Activated T-helper 1 cell treated with anti-CD3 and anti-CD28 coated beads, Interleukin-2, amount 50 U/mL, for 16 hours (primary cell): ENCODE measurements at regions not wholly inside any gene's neighbourhood (a gene's known extent, or its start where the extent isn't known, plus 50 kb on each side); places are given as distances from the start of the nearest gene placed in this dataset.
"Not testable (repeated sequence)": the region's sequence is repeated elsewhere in the genome, so short reads cannot be mapped to it uniquely, and the experiment has no call there.

Experiments
- DNase-seq, 2 donors: peaks; one replicate each; pipeline ENCODE4 v3.0.0-alpha.2; 2020; ENCODE audit warnings: low read depth in 1 of 2, low spot score in 1 of 2

DNA sequence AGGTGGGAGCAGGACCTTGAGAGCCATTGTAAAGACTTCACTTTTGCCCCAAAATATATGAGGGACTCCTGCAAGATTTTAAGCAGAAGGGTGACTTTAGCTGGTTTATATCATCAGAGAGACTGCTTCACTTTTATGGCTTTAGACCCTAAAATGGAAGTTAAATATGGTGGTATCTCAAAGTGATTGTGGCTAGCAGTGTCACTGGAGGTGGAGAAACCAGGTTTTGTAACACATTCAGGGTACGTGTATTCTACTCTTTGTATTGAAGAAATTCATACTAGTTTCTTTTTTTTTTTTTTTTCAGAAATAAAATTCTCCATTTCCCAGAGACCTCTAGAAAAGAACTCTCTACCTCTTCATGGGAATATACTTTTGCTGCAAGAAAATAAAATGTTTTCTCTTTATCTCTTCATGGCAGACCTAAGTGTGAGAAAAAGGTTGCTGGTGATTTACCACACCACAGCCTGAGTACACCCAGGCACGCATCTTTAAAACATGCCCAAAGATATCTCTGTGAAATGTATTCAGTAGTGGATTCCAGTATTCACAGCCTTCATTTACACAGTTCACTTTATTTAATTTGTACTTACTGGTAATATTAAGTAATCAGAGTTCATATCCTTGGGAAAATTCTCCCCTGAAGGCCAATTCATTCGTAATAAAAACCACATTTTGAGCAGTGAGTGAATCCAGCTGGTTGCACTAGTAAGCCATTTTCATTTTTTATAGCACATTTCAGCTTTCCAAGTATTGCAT is 74.3 kb upstream of the GUCY1A1 start:
- no peak for DNase-seq

DNA sequence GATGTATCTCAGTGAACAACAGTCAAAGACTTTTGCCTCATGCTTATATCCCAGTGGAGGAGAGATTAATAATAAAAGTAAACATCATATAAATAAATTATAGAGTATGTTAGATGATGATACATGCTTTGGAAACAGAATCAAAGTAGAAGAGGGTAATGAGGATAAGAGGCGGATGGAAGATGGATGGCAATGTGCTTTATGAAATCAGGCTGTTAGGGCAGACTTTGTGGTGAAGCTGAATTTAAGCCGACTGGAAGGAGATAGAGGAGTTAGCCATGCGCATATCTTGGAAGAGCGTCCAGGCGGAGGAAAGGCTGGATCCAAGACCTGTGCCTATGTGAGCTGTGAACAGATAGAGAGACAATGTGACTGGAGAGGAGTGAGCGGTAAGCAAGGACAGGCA is 74.9 kb upstream of the GUCY1A1 start:
- DNase-seq, result no peak

DNA sequence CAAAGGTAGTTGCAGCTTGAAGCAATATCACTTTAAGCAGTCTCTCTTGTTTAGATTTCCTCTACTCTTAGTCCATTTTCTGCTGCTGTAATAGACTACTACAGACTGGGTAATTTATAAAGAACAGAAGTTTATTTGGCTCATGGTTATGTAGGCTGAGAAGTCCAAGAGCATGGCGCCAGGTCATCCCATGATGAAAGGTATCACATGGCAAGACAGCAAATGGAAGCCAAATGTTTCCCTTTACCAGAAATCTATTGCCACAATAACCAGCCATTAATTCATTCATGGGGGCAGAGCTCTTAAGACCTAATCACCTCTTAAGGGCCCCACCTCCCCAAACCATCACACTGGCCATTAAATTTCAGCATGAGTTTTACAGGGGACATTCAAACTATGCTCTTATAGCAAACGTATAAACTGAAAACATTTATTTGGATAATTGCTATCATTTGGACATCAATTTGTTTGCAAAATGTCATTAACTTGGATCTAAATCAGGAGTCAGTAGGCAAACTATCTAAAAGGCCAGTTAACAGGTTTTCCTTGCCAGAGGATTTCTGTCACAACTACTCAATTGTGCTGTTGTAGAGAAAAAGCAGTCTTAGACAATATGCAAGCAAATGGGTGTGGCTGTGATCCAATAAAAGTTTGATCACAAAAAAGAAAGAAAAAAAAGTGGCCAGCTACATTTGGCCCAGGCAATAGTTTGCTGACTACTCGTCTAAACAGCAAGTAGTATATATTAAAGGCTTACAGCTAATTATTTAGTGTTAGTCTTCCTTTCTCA is 75.7 kb upstream of the GUCY1A1 start:
- DNase-seq, result no peak

DNA sequence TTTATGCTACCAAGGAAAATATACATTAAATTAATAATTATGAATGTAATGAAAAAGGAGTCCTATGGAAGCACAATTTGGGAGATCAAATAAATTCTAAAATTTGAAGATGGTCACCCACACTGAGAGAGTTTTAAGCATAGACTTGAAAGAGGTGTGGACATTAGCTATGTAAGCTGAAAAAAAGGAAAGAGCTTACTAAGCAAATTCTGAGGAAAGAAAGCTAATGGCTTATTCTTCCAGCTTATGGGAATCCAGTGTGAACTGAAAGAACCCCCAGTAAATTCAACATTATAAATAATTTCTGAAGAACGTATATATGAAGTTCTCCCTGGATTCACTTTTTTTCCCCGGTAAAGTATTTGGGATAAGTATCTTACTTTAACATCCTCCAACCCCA is 78.2 kb upstream of the GUCY1A1 start:
- no peak for DNase-seq

DNA sequence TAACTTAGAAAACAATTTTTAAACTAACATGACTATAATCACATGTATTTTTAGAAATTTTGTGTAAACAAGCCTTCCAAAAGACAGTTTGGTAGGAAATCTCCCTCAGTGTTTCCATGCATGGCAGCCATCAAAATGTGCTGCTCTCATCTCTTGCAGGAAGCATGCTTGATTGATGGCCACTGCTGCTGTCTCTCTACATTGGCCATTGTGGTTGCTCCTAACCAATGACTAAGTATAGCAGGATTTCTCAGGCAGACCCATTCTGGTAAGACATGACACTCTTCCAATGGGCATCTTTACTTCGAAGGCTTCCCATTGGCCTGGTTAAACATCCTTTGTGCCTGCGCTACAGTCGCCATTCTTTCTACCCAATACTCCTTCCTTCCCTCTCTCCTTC is 78.9 kb upstream of the GUCY1A1 start:
- no peak for DNase-seq

DNA sequence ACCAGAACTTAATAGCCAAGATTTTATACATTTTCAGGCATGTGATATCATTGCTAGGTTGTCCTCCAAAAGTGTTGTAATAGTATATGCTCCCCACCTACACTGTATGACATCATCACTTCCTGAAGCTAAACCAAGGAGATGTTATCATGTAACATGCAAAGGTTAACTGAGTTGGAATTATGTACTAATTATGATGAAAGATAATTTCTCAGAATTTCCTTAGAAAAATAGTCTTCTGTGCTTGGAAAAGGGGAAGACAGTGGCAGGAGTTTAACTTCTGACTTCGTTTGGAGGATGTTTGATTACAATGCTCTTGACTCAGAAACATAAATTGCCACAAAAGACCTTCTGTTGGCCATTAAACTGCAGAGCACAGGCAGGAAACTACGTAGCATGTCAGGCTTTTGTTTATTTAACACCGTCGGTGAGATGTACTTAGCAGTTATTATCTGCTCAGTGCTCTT is 83.6 kb upstream of the GUCY1A1 start:
- DNase-seq, result no peak

DNA sequence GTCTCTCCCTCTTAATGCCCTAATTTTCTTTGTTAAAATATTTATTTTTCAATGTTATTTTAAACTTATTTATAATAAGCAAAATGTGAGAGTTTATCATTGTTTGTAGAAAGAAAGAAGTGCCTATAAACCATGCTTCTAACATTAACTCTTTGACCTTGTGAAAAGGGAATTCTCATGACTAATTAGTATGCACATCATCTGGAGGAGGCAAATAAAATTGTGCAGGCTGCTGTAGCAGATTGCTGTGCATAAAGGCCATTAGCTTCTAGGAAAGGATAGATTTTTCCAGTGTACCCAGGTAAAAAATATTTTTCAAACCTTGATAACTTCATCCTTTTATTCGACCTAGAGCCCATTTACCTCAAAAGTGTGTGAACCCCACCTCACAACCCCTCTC is 84.6 kb upstream of the GUCY1A1 start:
- no peak for DNase-seq

DNA sequence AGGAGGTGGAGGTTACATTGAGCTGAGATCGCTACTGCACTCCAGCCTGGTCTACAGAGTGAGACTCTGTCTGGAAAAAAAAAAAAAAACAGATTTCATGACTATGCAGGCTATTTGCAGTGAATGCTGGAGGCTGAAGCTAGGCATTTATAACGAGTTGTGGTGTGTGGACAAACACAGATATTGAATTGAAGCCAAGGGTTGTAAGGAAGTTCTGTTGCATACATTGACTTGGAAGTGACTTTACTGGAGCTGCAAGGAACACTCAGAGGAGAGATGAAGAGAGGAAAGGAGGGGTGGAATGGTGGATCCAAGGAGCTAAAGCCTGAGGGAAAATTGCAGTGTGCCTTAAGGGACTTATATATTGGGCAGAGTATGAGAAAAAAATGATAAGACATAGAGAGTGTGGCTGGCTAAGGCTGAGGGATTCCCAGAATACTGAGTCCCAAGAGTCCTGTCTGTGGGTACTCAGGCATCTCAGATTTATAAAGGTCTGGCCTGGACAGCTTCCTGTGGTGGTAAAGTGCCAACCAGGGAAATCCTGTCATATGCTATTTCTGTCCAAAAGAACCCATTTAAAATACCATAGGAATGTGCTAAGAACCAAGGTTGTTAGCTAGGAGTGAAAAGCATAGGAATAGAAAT is 87.8 kb upstream of the GUCY1A1 start:
- no peak for DNase-seq

DNA sequence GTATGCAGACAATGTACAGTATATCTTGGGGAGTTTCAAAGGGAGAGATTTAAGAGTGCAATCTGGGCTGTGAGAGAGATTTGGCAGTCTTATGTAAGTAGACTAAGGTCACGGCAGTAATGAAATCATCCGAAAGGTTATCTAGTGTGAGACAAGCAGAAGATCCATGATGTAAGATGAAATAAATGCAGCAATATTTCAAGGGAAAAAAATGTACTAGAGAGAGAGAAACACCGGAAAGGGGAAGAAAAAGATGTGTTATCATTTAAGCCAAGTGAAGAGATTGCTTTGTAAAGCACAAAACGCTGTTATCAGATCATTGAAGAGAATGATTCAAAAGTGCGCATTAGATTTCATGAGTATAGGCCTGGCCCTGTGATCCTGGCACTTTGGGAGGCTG is 88.4 kb upstream of the GUCY1A1 start:
- DNase-seq, result no peak

DNA sequence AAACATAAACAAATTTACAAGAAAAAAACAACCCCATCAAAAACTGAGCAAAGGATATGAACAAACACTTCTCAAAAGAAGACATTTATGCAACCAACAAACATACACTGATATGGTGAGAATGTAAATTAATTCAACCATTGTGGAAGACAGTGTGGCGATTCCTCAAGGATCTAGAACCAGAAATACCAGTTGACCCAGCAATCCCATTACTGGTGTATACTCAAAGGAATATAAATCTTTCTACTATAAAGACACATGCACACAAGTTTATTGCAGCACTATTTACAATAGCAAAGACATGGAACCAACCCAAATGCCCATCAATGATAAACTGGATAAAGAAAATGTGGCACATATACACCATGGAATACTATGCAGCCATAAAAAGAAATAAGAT is 92.3 kb upstream of the GUCY1A1 start:
- not testable (repeated sequence) for DNase-seq

DNA sequence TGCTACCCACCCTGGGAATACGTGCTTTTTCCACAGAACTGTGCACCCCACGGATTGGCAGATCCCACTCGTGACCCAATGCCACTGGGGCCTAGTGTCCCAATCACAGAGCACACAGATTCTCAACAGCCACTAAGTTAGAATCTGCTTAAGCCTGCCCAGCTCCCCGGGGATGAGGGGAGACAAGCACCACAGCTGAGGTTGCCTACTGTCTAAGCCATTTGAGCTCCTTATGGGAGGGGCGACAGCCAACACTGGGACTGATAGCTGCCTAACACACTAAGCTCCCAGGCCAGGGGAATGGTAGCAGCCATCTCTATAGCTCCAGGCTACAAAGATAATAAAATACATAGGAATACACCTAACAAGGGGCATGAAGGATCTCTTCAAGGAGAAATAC is 93.5 kb upstream of the GUCY1A1 start:
- DNase-seq, result no peak

DNA sequence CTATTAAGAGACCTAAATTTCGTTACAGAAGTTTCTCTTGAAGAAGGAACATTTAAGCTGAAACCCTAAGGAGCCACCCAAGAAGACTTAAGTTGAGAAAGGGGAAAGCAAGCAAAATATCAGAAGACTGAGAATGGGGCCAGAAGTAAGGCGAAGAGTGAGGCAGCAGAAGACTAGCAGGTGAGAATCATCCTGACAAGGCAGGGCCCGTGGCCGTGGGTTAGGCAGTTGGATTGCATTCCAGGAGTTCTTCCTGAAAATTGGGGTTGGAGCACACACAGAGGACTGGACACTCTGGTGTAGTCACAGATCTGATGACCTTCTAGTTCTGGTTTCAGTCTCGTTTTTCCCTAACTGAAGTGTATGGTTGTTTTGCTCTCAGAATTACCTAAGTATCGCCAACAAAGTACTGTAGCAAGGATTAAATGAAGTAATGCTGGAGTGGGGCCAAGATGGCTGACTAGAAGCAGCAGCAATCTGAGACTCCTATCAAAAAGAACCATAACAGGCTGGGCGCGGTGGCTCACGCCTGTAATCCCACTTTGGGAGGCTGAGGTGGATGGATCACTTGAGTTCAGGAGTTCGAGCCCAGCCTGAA is 94.4 kb upstream of the GUCY1A1 start:
- DNase-seq, result no peak

DNA sequence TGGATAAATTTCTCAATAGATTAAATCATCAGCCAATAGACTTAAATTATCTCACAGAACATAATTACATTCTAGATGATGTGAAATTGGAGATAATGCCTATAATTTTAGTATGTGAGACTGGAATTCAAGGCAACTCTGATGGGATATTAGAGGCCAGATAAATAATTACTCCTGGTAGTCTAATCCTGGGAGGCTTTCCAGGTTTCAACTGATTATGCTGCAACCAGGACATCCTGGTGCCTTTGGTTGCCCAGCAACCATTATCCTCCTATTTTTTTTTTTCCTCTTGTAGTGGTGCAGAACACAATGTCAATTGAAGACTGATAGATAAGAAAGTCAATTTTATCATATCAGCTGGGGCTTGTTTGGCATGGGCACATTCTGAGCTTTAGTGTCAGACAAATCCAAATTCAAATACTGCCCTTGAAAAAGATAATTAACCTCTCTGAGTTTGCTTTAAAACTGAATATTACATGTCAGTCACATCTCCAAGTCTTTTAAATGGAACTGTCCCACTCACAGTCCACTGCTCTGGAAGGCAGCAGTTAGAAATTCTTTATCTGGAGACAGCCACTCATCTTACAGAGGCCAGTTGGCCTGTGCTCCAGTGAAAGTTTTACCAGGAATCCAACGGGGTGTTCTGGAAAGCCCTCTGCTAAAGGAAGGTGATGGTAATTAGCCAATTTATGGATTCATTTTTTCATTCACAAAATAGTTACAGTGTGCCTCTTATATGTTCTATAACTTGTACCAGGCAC is 95.3 kb upstream of the GUCY1A1 start:
- no peak for DNase-seq

DNA sequence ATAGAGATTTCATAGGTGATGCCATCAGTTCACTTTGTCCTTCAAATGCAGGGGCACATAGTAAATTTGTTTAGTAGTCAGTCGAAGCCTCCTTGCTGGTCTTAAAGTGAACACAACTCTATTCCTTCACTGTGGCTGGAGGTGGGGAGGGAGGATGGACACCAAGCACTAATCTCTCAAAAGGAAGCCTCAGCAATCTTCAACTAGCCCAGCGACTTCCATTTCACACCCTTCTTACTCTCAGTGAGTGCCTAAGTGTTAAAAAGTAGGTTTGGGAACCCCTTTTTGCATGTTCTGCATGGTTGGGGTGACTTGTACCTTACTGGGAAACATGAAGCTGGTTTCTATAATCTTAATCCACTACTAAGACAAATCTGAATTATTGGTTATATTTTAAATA is 96.0 kb upstream of the GUCY1A1 start:
- DNase-seq, result no peak

DNA sequence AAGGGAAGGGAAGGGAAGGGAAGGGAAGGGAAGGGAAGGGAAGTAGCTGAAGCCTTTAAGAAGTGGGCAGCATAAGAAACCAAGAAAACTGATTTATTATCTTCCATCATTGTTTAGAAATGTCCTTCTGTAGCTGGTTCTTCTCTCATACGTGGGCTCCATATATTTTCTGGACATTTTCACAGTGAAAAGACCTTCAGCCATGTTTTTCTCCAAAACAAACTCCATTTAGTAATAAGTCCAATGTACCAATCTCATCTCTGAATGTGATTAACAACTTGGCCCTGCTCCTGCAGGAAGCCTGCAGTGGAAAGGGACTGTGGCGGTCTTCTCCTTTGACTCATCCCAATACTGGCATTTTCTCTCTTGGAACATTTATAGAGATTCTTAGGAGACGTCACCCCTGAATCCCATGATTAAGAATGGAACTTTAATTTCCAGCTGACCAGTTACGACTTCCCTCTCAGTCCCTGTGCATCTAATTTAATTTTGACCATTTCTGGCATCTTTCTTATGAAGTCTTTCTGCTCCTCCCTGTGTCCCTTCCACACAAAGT is 96.6 kb upstream of the GUCY1A1 start:
- DNase-seq, result no peak

DNA sequence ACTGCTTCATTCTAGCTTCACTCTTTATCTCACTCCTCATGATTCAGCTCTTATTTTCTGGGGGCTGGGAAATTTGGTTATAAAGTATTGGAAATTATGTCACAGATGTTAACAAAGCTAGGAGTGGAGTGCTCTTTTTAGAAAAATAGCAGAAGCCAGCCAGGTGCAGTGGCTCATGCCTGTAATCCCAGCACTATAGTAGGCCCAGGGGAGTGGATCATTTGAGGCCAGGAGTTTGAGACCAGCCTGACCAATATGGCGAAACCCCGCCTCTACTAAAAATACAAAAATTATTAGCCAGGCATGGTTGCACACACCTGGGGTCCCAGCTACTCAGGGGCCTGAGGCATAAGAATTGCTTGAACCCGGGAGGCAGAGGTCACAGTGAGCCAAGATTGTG is 97.2 kb upstream of the GUCY1A1 start:
- DNase-seq, result no peak

DNA sequence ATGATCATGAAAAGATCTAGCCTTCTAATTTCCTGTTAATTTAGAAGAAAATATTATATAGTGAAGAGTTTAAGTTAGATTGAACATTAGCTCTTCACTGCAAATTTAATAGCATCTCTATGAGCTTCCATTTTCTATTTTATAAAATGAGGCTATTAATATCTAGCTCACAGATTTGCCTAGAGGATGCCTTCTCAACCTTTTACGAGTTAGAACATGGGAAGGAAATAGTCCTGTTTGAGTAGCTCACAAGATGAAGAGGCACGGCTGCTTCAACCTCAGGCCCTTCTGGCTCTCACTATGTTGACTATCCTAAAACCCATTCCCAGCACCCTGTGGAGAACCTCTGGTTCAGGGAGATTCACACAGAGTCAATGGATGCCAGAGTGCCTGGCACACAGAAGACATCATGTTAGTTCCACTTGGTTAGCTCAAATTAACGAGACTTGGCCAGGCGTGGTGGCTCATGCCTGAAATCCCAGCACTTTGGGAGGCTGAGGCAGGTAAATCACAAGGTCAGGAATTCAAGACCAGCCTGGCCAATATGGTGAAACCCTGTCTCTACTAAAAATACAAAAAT is 97.9 kb upstream of the GUCY1A1 start:
- DNase-seq, result no peak

DNA sequence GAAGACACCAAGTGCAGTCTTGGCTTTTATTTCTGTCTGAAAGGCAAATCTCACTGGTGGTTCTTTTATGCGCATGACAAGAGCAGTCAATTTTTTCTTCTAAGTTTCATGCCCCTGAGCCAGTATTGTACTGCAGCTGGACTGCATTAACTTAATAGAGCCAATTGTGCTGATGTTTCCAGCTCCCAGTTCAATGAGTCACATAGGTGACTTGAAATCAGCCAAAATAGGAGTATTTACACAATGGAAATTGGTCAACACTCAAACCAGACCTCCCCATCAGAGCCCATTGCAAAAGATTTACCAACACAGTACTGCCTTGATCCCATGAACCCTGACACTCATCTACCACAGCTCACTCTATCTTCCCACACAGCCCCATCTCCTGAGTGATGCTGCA is 100.3 kb upstream of the GUCY1A1 start:
- DNase-seq, result no peak

DNA sequence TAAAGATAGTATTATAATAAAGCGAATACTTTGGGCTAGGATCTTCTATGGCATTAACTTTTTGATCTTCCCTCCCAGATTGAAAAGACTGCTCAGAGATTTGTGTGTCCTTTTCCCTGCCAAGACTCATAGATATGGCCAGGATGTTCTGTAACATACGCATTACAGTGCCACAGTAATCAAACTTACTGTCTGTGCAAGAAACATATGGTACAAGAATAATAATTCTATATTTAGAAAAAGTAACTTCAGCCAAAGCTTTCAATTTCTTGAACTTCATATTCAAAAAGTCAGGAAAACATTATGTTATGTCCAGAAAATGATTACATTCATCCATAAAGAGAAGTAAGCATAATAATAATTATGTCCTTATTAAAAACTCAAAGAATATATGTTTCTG is 100.9 kb upstream of the GUCY1A1 start:
- no peak for DNase-seq

DNA sequence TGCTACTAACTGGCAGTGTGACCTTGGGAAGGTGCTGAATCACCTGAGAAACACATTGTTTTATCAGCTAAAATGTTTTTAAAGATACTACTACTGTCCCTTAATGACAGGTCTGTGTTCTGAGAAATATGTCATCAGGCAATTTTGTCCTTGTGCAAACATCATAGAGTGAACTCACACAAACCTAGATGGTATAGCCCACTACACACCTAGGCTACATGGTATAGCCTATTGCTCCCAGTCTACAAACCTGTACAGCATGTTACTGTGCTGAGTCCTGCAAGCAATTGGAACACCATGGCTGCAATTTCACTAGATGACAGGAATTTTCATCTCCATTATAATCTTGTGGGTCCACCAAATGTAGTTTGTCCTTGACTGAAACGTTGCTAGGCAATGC is 101.3 kb upstream of the GUCY1A1 start:
- no peak for DNase-seq
